ENCODE measurements at regions not wholly inside any gene's neighbourhood (a gene's known extent, or its start where the extent isn't known, plus 50 kb on each side); places are given as distances from the start of the nearest gene placed in this dataset.

DNA sequence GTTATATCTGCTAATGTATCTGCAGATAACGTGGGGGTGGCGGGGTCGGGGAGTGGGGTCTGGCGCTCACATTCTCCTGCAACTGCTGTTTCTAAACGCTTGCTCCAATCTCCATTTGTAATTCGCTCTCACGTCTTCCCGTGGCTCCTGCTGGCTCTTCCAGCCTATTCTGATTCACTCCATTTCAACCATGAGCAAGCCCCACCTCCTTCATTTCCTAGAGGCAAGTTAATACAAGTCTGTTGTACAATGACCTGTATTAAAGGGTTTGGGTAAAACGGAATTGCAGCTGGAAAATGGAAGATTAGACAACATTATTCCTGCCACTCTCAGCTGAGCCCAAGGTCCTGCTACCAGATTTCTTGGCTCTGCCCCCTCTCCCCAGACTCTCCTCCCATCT, 132.3 kb downstream of the CSNK2A3 start:
- Histone ChIP-seq H3K27me3 (ENCODE audit: control insufficient read depth, insufficient read depth, low read length, poor library complexity, severe bottlenecking) (no peaks in the 10 kb centered on the region), H3K27ac (ENCODE audit: low read depth, low read length) (no peak overlapping the region), H3K9ac (ENCODE audit: extremely low read depth, low read length, poor library complexity, severe bottlenecking) (no peak overlapping the region), H3K4me1 (ENCODE audit: control insufficient read depth, insufficient read depth, low read length) (no peaks in the 10 kb centered on the region), H3K36me3 (ENCODE audit: control insufficient read depth, insufficient read depth, low read length) (no peaks in the 10 kb centered on the region), H3K4me3 (ENCODE audit: low read length) (no peak overlapping the region), H3K9me3 (ENCODE audit: control insufficient read depth, low read length) (no peaks in the 10 kb centered on the region)
- TF ChIP-seq, protein P1, sequence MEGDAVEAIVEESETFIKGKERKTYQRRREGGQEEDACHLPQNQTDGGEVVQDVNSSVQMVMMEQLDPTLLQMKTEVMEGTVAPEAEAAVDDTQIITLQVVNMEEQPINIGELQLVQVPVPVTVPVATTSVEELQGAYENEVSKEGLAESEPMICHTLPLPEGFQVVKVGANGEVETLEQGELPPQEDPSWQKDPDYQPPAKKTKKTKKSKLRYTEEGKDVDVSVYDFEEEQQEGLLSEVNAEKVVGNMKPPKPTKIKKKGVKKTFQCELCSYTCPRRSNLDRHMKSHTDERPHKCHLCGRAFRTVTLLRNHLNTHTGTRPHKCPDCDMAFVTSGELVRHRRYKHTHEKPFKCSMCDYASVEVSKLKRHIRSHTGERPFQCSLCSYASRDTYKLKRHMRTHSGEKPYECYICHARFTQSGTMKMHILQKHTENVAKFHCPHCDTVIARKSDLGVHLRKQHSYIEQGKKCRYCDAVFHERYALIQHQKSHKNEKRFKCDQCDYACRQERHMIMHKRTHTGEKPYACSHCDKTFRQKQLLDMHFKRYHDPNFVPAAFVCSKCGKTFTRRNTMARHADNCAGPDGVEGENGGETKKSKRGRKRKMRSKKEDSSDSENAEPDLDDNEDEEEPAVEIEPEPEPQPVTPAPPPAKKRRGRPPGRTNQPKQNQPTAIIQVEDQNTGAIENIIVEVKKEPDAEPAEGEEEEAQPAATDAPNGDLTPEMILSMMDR (conservative IDR thresholded peaks at IDR 0.05), result no peak
- Mint-ChIP-seq H3K4me3 (no peak overlapping the region), H3K36me3 (ENCODE audit: low read depth) (no peaks in the 10 kb centered on the region), H3K4me1 (peaks cover 2% of the 10 kb centered on the region), H3K27me3 (ENCODE audit: insufficient read depth) (no peaks in the 10 kb centered on the region), H3K27ac (no peak overlapping the region), H3K9me3 (no peaks in the 10 kb centered on the region)
- 74 to 89% methylated on average over 8 to 9 of the region's 9 CpGs for WGBS, 2 experiments (ENCODE audit: insufficient coverage in 1 of 2, insufficient read length in 1 of 2)
- DNase-seq, result peak; percentile 31

DNA sequence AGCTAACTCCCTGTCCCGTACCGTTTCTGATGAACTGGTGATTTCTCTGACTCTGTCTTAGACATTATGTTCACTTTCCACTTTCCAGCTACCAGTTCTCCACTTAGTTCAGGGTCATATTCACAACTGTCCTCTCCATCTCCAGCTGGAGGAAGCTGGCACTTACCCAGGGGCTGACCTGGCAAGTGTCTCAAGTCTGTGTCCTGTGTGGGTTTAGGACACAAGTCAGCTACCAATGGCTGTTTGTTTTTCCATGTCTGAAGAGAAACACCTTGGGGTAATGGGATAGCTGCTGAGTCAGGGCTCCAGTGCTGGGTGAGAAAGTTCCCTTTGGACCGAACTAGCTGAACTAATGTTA, 134.4 kb downstream of the CSNK2A3 start:
- DNase-seq, result no peak
- Mint-ChIP-seq H3K27ac (no peak overlapping the region), H3K36me3 (ENCODE audit: low read depth) (no peaks in the 10 kb centered on the region), H3K27me3 (ENCODE audit: insufficient read depth) (no peaks in the 10 kb centered on the region), H3K4me1 (peaks cover 2% of the 10 kb centered on the region), H3K4me3 (no peak overlapping the region), H3K9me3 (no peaks in the 10 kb centered on the region)
- Histone ChIP-seq H3K9ac (ENCODE audit: extremely low read depth, low read length, poor library complexity, severe bottlenecking) (no peak overlapping the region), H3K9me3 (ENCODE audit: control insufficient read depth, low read length) (no peaks in the 10 kb centered on the region), H3K4me3 (ENCODE audit: low read length) (no peak overlapping the region), H3K36me3 (ENCODE audit: control insufficient read depth, insufficient read depth, low read length) (no peaks in the 10 kb centered on the region), H3K4me1 (ENCODE audit: control insufficient read depth, insufficient read depth, low read length) (no peaks in the 10 kb centered on the region), H3K27ac (ENCODE audit: low read depth, low read length) (no peak overlapping the region), H3K27me3 (ENCODE audit: control insufficient read depth, insufficient read depth, low read length, poor library complexity, severe bottlenecking) (peaks cover 4% of the 10 kb centered on the region)
- WGBS, 2 experiments (ENCODE audit: insufficient coverage in 1 of 2, insufficient read length in 1 of 2), result 87 to 92% methylated on average over 3 of the region's 3 CpGs
- TF ChIP-seq, protein P1 (conservative IDR thresholded peaks at IDR 0.05), result no peak

DNA sequence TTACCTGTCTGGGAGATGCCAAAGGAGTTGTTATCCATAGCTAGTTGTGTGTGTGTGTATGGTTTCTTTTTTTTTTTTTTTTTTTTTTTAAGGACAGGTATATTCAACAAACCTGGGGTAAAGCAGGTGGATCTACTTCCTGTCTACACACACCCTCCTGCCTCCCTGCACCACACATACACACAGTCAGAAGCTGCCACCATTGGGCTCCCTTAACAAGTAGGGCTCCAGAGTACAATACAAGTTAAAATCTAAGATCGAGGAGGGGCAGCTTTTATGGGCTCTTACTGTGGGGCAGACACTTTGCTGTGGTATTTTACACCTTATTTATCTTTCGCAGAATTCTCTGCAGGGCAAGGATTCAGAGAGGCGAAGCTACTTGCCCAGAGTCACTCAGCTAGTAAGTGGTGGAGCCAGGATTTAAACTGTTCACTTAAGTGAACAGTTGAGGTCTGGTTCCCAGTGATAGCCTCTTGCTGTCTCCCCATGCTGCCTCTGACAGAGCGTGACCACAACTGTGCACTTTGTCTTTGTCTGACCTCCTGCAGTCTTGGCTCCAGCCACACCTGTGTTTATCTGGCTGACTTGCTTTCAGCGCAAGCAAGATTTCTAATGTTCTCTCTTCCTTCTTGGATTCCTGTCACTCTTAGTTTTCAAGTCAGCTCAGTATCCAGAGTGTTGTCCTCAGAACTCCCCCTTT, 135.0 kb downstream of the CSNK2A3 start:
- Mint-ChIP-seq H3K9me3 (no peaks in the 10 kb centered on the region), H3K36me3 (ENCODE audit: low read depth) (no peaks in the 10 kb centered on the region), H3K27ac (no peak overlapping the region), H3K4me1 (peaks cover 2% of the 10 kb centered on the region), H3K27me3 (ENCODE audit: insufficient read depth) (no peaks in the 10 kb centered on the region), H3K4me3 (no peak overlapping the region)
- WGBS, 2 experiments (ENCODE audit: insufficient coverage in 1 of 2, insufficient read length in 1 of 2), result 88 to 94% methylated on average over 5 of the region's 5 CpGs
- Histone ChIP-seq H3K9ac (ENCODE audit: extremely low read depth, low read length, poor library complexity, severe bottlenecking) (no peak overlapping the region), H3K4me3 (ENCODE audit: low read length) (no peak overlapping the region), H3K36me3 (ENCODE audit: control insufficient read depth, insufficient read depth, low read length) (no peaks in the 10 kb centered on the region), H3K27ac (ENCODE audit: low read depth, low read length) (no peak overlapping the region), H3K27me3 (ENCODE audit: control insufficient read depth, insufficient read depth, low read length, poor library complexity, severe bottlenecking) (peaks cover 4% of the 10 kb centered on the region), H3K9me3 (ENCODE audit: control insufficient read depth, low read length) (no peaks in the 10 kb centered on the region), H3K4me1 (ENCODE audit: control insufficient read depth, insufficient read depth, low read length) (no peaks in the 10 kb centered on the region)
- TF ChIP-seq, protein P1 (conservative IDR thresholded peaks at IDR 0.05), result no peak
- peak; percentile 26 for DNase-seq
